Fibroblast of lung (primary cell): ENCODE measurements at regions not wholly inside any gene's neighbourhood (a gene's known extent, or its start where the extent isn't known, plus 50 kb on each side); places are given as distances from the start of the nearest gene placed in this dataset.

Experiments
- DNase-seq, 2 donors: peaks; one replicate each; pipeline versions ENCODE4 v3.0.0 to v3.0.0-alpha.2; 2010; ENCODE audit warnings: low read depth in 2 of 2
- H2AFZ ChIP-seq: 2 replicates; pipeline ENCODE4 v1.5.1; 2012; ENCODE audit warnings: low read length, control low read depth, inconsistent platforms
- H3K27ac ChIP-seq: 2 replicates; pipeline ENCODE4 v1.5.1; 2011; ENCODE audit warnings: low read length, control low read depth; ENCODE audit not compliant: insufficient read depth
- H3K27me3 ChIP-seq: 2 replicates; pipeline ENCODE4 v1.5.1; 2011; ENCODE audit warnings: mild to moderate bottlenecking, low read length; ENCODE audit not compliant: control insufficient read depth, insufficient read depth
- H3K36me3 ChIP-seq: 2 replicates; pipeline ENCODE4 v1.5.1; 2011; ENCODE audit warnings: low read length; ENCODE audit not compliant: control insufficient read depth, insufficient read depth
- H3K4me1 ChIP-seq: 2 replicates; pipeline ENCODE4 v1.5.1; 2011; ENCODE audit warnings: low read length; ENCODE audit not compliant: control insufficient read depth, insufficient read depth; ENCODE audit errors: extremely low read depth
- H3K4me2 ChIP-seq: 2 replicates; pipeline ENCODE4 v1.5.1; 2011; ENCODE audit warnings: low read length, control low read depth; ENCODE audit not compliant: insufficient read depth; ENCODE audit errors: extremely low read depth
- H3K4me3 ChIP-seq, 4 experiments: fragments of 200-600 bp in 1 of 4; sonication (generic) in 1 of 4; replicated peaks in 1 of 4; 2 replicates each; pipeline ENCODE4 v1.5.1; 2011 to 2016; ENCODE audit warnings: low read length in 4 of 4, low read depth in 3 of 4, mild to moderate bottlenecking in 3 of 4, control low read depth in 2 of 4, inconsistent platforms in 1 of 4, mixed read lengths in 1 of 4; ENCODE audit not compliant: insufficient read depth in 1 of 4; ENCODE audit errors: control extremely low read depth in 1 of 4
- H3K79me2 ChIP-seq: 2 replicates; pipeline ENCODE4 v1.5.1; 2012; ENCODE audit warnings: mild to moderate bottlenecking, low read length, inconsistent platforms; ENCODE audit not compliant: control insufficient read depth, insufficient read depth
- H3K9ac ChIP-seq: 2 replicates; pipeline ENCODE4 v1.5.1; 2011; ENCODE audit warnings: mild to moderate bottlenecking, low read length, control low read depth; ENCODE audit not compliant: insufficient read depth
- H3K9me3 ChIP-seq: 2 replicates; pipeline ENCODE4 v1.5.1; 2012; ENCODE audit warnings: low read depth, low read length; ENCODE audit not compliant: control insufficient read depth, insufficient read depth
- H4K20me1 ChIP-seq: 2 replicates; pipeline ENCODE4 v1.5.1; 2011; ENCODE audit warnings: low read length; ENCODE audit not compliant: control insufficient read depth, insufficient read depth; ENCODE audit errors: extremely low read depth
- CTCF ChIP-seq, 2 donors: IDR thresholded peaks in 1 of 2; conservative IDR thresholded peaks in 1 of 2; 1 replicate in 1 of 2; 2 replicates in 1 of 2; pipeline ENCODE4 v1.5.1; 2011 to 2012; ENCODE audit warnings: low read length in 2 of 2, control low read depth in 1 of 2, inconsistent platforms in 1 of 2, low read depth in 1 of 2, mild to moderate bottlenecking in 1 of 2
- EZH2 ChIP-seq: IDR thresholded peaks from 2 replicates; pipeline ENCODE4 v1.5.1; 2012; ENCODE audit warnings: low read length, control low read depth, mild to moderate bottlenecking; ENCODE audit errors: missing control alignments

GRCh38 chr5:96013254-96013653, 51.6 kb upstream of the ELL2 start:
- no peak for DNase-seq
- no peaks in the 10 kb centered on the region for H3K27me3 ChIP-seq
- H3K4me2 ChIP-seq = no peak overlapping the region
- H3K36me3 ChIP-seq = no peaks in the 10 kb centered on the region
- H3K9ac ChIP-seq = no peak overlapping the region
- H3K9me3 ChIP-seq = no peaks in the 10 kb centered on the region
- no peaks in the 10 kb centered on the region for H3K79me2 ChIP-seq
- H3K27ac ChIP-seq = no peak overlapping the region
- H3K4me3 ChIP-seq = no peak overlapping the region
- no peak for TF ChIP-seq CTCF (conservative IDR thresholded peaks at IDR 0.05 in 1 of 2, IDR thresholded peaks at IDR 0.05 in 1 of 2; ENCODE audit: low read depth in 1 of 2, low read length in 2 of 2)
- no peak for TF ChIP-seq EZH2
- no peak overlapping the region for H2AFZ ChIP-seq
- no peaks in the 10 kb centered on the region for H4K20me1 ChIP-seq
- H3K4me1 ChIP-seq = peaks cover under 1% of the 10 kb centered on the region

- Histone ChIP-seq H3K4me1 (no peaks in the 10 kb centered on the region), H2AFZ (no peak overlapping the region), H3K9me3 (no peaks in the 10 kb centered on the region), H3K4me3 (no peak overlapping the region), H4K20me1 (no peaks in the 10 kb centered on the region), H3K79me2 (no peaks in the 10 kb centered on the region), H3K27ac (no peak overlapping the region), H3K9ac (no peak overlapping the region), H3K27me3 (no peaks in the 10 kb centered on the region), H3K4me2 (no peak overlapping the region), H3K36me3 (no peaks in the 10 kb centered on the region)
- DNase-seq = no peak
- TF ChIP-seq EZH2 = no peak
- TF ChIP-seq CTCF (conservative IDR thresholded peaks at IDR 0.05 in 1 of 2, IDR thresholded peaks at IDR 0.05 in 1 of 2; ENCODE audit: low read depth in 1 of 2, low read length in 2 of 2) = no peak
Measured at GRCh38 chr5:96012399-96012798, 50.7 kb upstream of the ELL2 start.
